Stimulated activated CD8-positive, alpha-beta memory T cell treated with anti-CD3 and anti-CD28 coated beads, Interleukin-7, amount 100 ng/mL, for 48 hours (primary cell): ENCODE measurements at regions not wholly inside any gene's neighbourhood (a gene's known extent, or its start where the extent isn't known, plus 50 kb on each side); places are given as distances from the start of the nearest gene placed in this dataset.

Source experiments
- DNase-seq, 2 donors: peaks; one replicate each; pipeline ENCODE4 v3.0.0-alpha.2; 2020; ENCODE audit warnings: low read depth in 1 of 2; ENCODE audit errors: extremely low read depth in 1 of 2

DNA sequence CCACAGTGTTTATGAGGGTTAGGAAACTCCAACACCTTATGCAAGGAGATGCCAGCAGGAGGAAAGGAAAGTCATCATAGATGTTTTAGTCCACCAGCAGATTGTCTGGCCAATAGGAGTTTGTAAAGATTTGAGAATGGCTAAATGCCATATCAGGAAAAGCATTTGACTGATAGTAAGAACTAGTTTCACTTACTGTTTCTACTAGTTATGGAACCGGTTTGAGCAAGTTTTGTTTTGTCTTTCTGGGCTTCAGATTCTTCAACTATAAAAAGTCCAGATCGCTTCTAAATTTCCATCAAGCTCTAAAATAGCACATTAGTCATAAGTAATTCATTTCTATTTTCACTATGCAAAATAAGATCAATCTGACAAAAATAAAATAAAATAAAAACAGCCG, 254.8 kb upstream of the TMCO5A start:
- DNase-seq = no peak

DNA sequence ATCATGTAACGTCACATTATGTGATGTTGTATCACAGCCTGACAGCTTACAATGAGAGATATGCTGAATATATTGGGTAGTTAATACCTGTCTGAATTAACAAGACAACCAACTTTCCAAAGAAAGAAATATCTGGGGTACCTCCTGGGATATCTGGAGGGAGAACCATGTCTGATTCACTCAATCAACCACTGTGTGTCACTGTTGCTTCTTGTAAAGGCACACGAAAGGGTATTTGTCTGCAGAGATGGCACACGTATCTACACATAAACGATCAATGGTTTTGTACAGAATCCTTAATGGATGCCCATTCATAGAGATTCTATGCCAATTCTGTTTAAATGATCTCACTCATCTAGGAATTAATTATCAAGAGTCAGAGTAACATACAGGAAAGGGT, 252.1 kb upstream of the TMCO5A start:
- no peak for DNase-seq

GRCh38 chr15:37691911-37692310, 242.5 kb upstream of the TMCO5A start:
- no peak for DNase-seq

- DNase-seq = no peak
These were observed 240.5 kb upstream of the TMCO5A start for GRCh38 chr15:37693926-37694325.

- no peak for DNase-seq
These were observed 238.7 kb upstream of the TMCO5A start for GRCh38 chr15:37695719-37696118.

DNA sequence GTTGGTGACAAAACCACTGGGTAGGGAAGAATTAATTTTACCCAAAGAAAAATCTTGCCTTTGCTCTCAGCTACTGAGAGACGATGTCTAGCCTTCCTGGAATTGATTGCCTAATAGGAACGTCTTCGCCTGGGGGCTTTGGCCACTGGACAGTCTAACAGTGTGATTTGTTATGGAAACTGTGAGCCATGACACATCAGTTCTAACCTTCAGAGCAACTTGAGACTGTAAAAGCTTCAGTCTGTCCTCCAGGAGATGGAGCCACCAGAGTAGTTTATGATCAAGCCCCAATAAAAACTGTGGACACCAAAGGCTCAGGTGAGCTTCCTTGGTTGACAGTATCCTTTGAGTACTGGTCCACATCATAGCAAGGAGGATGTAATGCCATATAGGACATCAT, 235.8 kb upstream of the TMCO5A start:
- no peak for DNase-seq

- no peak for DNase-seq
These were observed 233.2 kb upstream of the TMCO5A start for GRCh38 chr15:37701230-37701629.

DNA sequence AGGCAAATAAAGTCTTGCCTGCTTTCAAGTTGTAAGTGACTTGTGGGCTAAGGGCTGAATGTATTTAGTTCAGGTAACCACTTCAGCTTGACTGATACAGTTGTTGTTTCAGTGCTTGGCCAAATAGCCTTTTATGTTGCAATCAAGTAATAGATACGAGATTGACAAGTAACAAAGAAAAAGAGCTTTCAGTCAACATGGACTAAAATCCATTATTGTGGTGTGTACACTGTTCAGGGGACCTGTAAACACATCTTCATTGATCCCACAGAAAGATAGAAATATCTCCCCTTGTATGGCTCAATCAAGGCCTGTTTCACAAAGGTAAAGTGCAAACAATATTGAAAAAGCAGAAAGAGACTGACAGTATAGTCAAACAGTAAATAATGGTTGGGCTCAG, 224.8 kb upstream of the TMCO5A start:
- no peak for DNase-seq

DNA sequence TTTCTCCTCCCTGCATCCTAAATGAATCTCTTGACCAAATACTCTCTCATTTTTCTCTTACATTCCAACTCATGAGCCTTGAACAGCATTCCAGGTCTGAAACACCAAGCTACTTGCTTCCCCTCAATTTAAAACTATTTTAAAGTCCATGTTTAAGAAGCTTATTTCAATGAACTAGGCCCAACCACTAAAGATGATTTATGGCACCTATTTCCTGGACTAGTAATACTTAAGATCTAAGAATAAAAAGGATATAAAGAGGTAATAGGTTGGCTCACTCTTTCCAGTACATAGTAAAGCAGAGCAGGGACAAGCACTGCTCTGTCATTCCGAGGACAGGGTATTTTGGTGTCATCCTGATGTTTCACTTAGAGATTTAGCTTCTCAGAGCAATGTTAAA, 219.3 kb upstream of the TMCO5A start:
- DNase-seq = no peak

GRCh38 chr15:37720267-37720666, 214.2 kb upstream of the TMCO5A start:
- no peak for DNase-seq

GRCh38 chr15:37731146-37731746, 203.2 kb upstream of the TMCO5A start:
- no peak for DNase-seq

GRCh38 chr15:37733628-37734027, 200.8 kb upstream of the TMCO5A start:
- DNase-seq = no peak

DNA sequence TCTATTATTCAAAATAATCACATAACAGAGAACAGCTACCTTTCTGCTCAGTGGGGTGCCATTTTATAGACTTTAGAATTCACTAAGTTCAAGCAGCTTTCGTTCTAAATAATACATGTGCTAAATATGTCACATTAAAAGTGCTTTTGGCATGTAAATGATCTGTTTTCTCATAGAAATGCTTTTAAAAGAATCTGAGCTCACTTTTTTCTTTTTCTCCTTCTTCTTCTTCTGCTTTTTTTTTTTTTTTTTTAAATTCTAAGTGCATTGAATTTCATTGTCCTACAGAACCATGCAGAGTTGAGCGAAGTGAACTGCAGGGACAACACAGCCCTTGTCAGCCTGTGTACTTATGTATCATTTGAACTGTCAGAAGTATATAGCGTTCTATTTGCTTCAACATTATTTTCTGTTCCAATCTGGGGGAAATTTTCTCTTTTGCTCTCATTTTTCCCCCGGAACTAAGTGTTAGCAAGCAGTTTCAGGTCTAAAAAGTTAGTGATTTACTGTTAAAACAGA, 193.8 kb upstream of the TMCO5A start:
- DNase-seq = no peak

- no peak for DNase-seq
These were observed 190.6 kb upstream of the TMCO5A start for GRCh38 chr15:37743826-37744225.

- DNase-seq = no peak
These were observed 189.9 kb upstream of the TMCO5A start for GRCh38 chr15:37744521-37744920.

DNA sequence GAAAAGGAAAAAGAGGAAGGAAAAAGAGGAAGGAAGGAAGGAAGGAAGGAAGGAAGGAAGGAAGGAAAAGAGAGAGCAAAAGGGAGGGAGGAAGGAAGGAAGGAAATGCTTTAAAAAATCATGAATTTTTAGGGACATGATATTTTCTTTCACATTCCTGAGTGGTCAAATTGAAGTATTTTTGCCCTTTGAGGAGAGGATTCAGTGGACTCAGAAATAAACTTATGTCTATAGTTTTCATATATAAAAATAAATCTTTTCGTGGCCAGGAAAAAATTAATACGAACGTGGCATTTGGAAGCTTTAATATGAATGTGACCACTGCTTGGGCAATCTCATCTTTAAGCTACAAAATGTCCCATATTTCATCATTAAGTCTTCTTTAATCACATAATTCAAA, 183.0 kb upstream of the TMCO5A start:
- no peak for DNase-seq

DNA sequence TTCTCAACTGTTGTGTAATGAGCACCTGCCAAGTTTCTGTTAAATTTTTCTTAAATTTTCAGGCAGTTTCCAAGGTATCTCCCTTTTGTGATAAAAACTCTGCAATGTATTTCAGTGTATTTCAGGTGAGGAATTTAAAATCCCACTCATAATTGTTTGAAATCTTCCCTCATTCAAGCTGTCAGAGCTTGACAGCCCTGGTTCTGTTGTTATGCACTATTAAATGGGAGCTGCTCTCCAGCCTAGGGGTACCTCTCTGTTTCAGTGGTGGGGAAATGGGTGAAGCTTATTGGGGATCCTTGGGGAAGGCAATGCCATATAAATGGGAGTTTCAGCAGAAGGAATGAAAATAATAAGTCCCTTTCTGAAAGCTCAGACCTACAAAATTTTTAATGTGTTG, 178.0 kb upstream of the TMCO5A start:
- no peak for DNase-seq

DNA sequence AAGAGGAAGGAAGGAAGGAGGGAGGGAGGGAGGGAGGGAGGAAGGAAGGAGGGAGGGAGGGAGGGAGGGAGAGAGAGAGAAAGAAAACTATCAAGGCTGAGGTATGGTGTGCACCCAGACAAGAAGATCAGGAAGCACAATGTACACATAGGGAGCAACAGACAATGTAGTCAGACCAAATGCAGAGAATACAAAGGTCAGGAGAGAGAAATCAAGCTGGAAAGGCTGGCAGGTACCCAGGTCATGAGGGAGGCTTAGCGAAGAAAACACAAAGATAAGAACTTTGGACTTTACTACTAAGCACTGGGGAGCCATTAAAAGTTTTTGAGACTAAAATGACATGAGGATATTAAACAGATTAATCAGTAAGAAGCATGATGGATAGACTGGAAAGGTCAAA, 176.0 kb upstream of the TMCO5A start:
- DNase-seq = no peak

DNA sequence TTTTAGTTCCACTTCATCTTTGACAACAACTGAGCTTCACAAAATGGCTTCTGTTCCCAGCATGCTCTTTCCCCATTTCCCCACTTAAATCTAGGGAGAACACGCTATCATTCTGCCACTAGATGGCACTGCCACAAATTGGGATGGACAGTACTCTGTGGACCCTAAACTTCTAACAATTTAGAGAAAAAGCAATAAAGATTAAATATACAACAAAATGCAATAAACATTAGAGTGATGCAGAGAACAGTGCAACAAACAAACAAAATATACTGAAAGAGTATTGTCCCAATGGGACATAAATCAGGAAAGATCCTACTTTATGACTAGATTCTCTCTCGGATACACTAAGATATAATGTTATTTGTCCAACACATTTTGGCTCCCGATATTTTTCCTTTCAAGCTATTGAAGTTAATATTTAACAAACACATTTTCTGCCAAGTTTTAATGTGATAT, 169.7 kb upstream of the TMCO5A start:
- DNase-seq = peak in 1 of 2 donors; percentile 3

DNA sequence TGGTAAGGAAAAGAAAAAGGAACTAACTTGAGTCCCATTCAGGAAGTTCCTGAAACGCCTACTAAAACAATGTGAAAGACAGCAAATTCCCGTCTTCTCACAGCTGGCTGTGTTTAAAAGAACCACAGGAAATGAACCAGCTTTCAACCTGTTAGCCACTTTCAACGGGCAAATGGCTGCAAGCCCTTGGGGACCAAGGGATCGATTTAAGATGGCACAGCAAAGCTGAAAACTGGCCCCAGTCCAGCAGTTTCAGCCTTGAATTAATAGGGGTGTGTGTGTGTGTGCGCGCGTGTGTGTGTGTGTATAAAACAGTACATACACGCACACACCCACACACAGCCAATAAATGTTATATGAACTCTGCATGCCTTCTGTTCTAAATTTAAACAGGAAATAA, 168.7 kb upstream of the TMCO5A start:
- DNase-seq = no peak

DNA sequence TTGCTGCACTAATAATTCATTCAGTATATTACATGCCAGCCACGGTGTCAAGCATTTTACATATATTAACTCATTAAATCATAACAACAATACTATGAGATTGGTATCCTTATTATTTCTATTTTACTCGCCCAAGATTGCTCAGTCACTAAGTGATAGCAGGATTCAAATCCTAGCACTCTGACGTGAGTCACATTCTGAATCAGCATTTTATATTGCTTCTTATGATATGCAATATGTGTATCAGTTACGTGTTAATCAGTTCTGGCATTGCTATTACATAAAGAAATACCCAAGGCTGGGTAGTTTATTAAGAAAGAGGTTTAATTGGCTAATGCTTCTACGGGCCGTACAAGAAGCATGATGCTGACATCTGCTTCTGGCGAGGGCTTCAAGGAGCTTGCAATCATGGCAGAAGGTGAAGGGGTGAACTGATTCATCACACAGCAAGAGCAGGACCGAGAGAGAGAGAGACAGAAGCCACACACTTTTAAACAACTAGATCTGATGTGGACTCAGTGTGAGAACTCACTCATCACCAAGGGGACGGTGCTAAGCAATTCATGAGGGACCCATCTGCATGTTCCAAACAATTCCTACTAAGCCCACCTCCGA, 166.5 kb upstream of the TMCO5A start:
- DNase-seq = no peak

DNA sequence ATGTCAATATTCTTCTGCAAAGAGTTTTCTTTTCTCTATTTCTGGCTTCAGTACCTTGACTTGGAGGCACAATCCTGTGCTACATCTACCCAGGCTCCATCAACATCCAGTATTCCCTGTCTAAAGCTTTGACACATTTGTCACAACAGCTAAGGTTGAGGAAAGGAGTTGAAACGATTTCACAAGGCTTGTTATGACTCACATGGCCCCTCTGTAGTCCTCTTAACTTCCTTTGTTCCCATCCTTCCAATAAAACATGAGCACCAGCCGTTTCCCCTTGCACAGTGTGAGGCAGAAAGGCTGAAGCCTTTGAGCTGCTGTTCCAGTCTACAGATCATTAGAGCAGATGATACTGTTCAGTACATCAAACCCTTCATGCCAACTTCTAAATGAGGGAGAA, 163.0 kb upstream of the TMCO5A start:
- no peak for DNase-seq
